Left forelimb (tissue), 1 donor: ENCODE measurements at regions not wholly inside any gene's neighbourhood (a gene's known extent, or its start where the extent isn't known, plus 50 kb on each side); places are given as distances from the start of the nearest gene placed in this dataset.

Source experiments
- DNase-seq: peaks from one replicate; pipeline ENCODE4 v3.0.0-alpha.2; 2018; ENCODE audit warnings: low spot score

- no peak for DNase-seq
Observed at GRCh38 chr14:22036541-22037239, 363.1 kb upstream of the OR4E1 start.

- no peak for DNase-seq
Observed at GRCh38 chr14:22026527-22026926, 352.9 kb upstream of the OR4E1 start.

- no peak for DNase-seq
Observed at GRCh38 chr14:22025879-22026278, 352.3 kb upstream of the OR4E1 start.

- DNase-seq = no peak
Observed at GRCh38 chr14:22024137-22024536, 350.5 kb upstream of the OR4E1 start.

- DNase-seq = no peak
Observed at GRCh38 chr14:22018890-22019289, 345.3 kb upstream of the OR4E1 start.

- DNase-seq = no peak
Observed at GRCh38 chr14:22012452-22012851, 338.8 kb upstream of the OR4E1 start.

GRCh38 chr14:22011253-22011642 lies 337.6 kb upstream of the OR4E1 start:
- DNase-seq = no peak

- DNase-seq = no peak
Observed at GRCh38 chr14:22010545-22011252, 337.1 kb upstream of the OR4E1 start.

GRCh38 chr14:22008766-22009165 lies 335.1 kb upstream of the OR4E1 start:
- no peak for DNase-seq

- no peak for DNase-seq
Observed at GRCh38 chr14:22007784-22008412, 334.3 kb upstream of the OR4E1 start.

- no peak for DNase-seq
Observed at GRCh38 chr14:22007363-22007762, 333.7 kb upstream of the OR4E1 start.

- DNase-seq = no peak
Observed at GRCh38 chr14:22003461-22003860, 329.8 kb upstream of the OR4E1 start.

GRCh38 chr14:22002860-22003284 lies 329.3 kb upstream of the OR4E1 start:
- DNase-seq = no peak

- no peak for DNase-seq
Observed at GRCh38 chr14:21999402-21999801, 325.8 kb upstream of the OR4E1 start.

- no peak for DNase-seq
Observed at GRCh38 chr14:21997300-21997699, 323.7 kb upstream of the OR4E1 start.

GRCh38 chr14:21995332-21995731 lies 321.7 kb upstream of the OR4E1 start:
- DNase-seq = no peak

- no peak for DNase-seq
Observed at GRCh38 chr14:21993837-21994236, 320.2 kb upstream of the OR4E1 start.

GRCh38 chr14:21993070-21993469 lies 319.5 kb upstream of the OR4E1 start:
- DNase-seq = no peak

- DNase-seq = no peak
Observed at GRCh38 chr14:21991130-21991529, 317.5 kb upstream of the OR4E1 start.

- no peak for DNase-seq
Observed at GRCh38 chr14:21990116-21990515, 316.5 kb upstream of the OR4E1 start.

GRCh38 chr14:21989090-21989489 lies 315.5 kb upstream of the OR4E1 start:
- no peak for DNase-seq

GRCh38 chr14:21988413-21988812 lies 314.8 kb upstream of the OR4E1 start:
- DNase-seq = no peak

- no peak for DNase-seq
Observed at GRCh38 chr14:21987937-21988336, 314.3 kb upstream of the OR4E1 start.
